K562 (cell line): ENCODE measurements at regions not wholly inside any gene's neighbourhood (a gene's known extent, or its start where the extent isn't known, plus 50 kb on each side); places are given as distances from the start of the nearest gene placed in this dataset.

ENCODE experiments used
- ATAC-seq: fragments of 200-7000 bp; cut with Tn5 transposase; 3 replicates; pipeline ENCODE4 v1.9.1; 2020; ENCODE audit warnings: moderate library complexity
- BruUV-seq: library from RNA; stranded (reverse); fragments of 400-500 nt; replicated peaks from 2 replicates; lab custom pipeline; 2021; lab: Mats Ljungman, UMichigan
- CTCF ChIA-PET: fragments of 300-600 bp; formaldehyde crosslinking; extraction: SDS; loops from one replicate; lab custom pipeline; 2021; ENCODE audit warnings: low intra/inter-chr PET ratio; lab: Yijun Ruan, JAX
- POLR2A ChIA-PET: fragments of 300-600, 350-650 bp; sonication (Branson Sonifier 250); formaldehyde crosslinking; extraction: SDS; loops from one replicate; lab custom pipeline; 2021; ENCODE audit warnings: antibody characterized with exemption, inconsistent platforms; lab: Yijun Ruan, JAX
- DNase-seq, 4 experiments: peaks; one replicate each; pipeline versions ENCODE4 v3.0.0 to v3.0.0-alpha.2; 2011 to 2018; ENCODE audit warnings: low spot score in 3 of 4, mixed read lengths in 3 of 4; ENCODE audit errors: extremely low read depth in 1 of 4
- FAIRE-seq: peaks from 2 replicates; lab custom pipeline; 2011; peaks lifted over from hg19 to GRCh38; lab: Jason Lieb, UNC
- H2AFZ ChIP-seq: 2 replicates; pipeline ENCODE4 v1.6.0; 2011; ENCODE audit warnings: low read depth, low read length, control low read depth, inconsistent platforms
- H3K27ac ChIP-seq: fragments of 200-600 bp; 3 replicates; pipeline ENCODE4 v1.8.0; 2011; ENCODE audit warnings: low read depth, mild to moderate bottlenecking, control low read depth, inconsistent platforms, low read length, moderate library complexity, mixed read lengths; ENCODE audit errors: extremely low read depth
- H3K27me3 ChIP-seq, 2 experiments: fragments of 300-600 bp in 1 of 2; 2 replicates in 1 of 2; 3 replicates in 1 of 2; pipeline versions ENCODE4 v1.6.0 to v1.8.0; 2011; ENCODE audit warnings: inconsistent platforms in 2 of 2, low read length in 2 of 2, mild to moderate bottlenecking in 1 of 2, mixed read lengths in 1 of 2, moderate library complexity in 1 of 2; ENCODE audit not compliant: control insufficient read depth in 2 of 2, insufficient read depth in 2 of 2
- H3K36me3 ChIP-seq: fragments of 300-600 bp; 3 replicates; pipeline ENCODE4 v1.8.0; 2011; ENCODE audit warnings: mild to moderate bottlenecking, low read length, inconsistent platforms; ENCODE audit not compliant: control insufficient read depth, insufficient read depth
- H3K4me1 ChIP-seq, 2 experiments: fragments of 200-600 bp in 1 of 2; replicated peaks in 1 of 2; 2 replicates in 1 of 2; 3 replicates in 1 of 2; pipeline versions ENCODE4 v1.5.1 to v1.8.0; 2011; ENCODE audit warnings: inconsistent platforms in 2 of 2, low read length in 2 of 2, mild to moderate bottlenecking in 1 of 2, mixed read lengths in 1 of 2, moderate library complexity in 1 of 2; ENCODE audit not compliant: control insufficient read depth in 2 of 2, insufficient read depth in 2 of 2
- H3K4me2 ChIP-seq: 2 replicates; pipeline ENCODE4 v1.6.1; 2011; ENCODE audit warnings: low read length, control low read depth, inconsistent platforms, mixed read lengths; ENCODE audit not compliant: insufficient read depth
- H3K4me3 ChIP-seq: fragments of 200-600 bp; sonication (generic), shearing (Covaris generic); 2 replicates; pipeline ENCODE4 v1.5.1; 2016; ENCODE audit warnings: control low read depth, inconsistent platforms
- H3K79me2 ChIP-seq: fragments of 200-600 bp; 3 replicates; pipeline ENCODE4 v1.8.0; 2011; ENCODE audit warnings: low read length, inconsistent platforms; ENCODE audit not compliant: control insufficient read depth, insufficient read depth
- H3K9ac ChIP-seq, 2 experiments: 2 replicates each; pipeline versions ENCODE4 v1.6.0 to v1.6.1; 2011; ENCODE audit warnings: low read depth in 2 of 2, low read length in 2 of 2, control low read depth in 1 of 2, inconsistent platforms in 1 of 2, mild to moderate bottlenecking in 1 of 2, mixed read lengths in 1 of 2; ENCODE audit not compliant: insufficient read depth in 1 of 2
- H3K9me1 ChIP-seq: one replicate; pipeline ENCODE4 v1.6.0; 2011; ENCODE audit warnings: inconsistent platforms, mild to moderate bottlenecking, low read length, moderate library complexity; ENCODE audit not compliant: control insufficient read depth, insufficient read depth
- H3K9me3 ChIP-seq: replicated peaks from 2 replicates; pipeline ENCODE4 v1.5.1; 2011; ENCODE audit warnings: low read depth, low read length, inconsistent platforms; ENCODE audit not compliant: control insufficient read depth, insufficient read depth
- H4K20me1 ChIP-seq: replicated peaks from 2 replicates; pipeline ENCODE4 v1.6.1; 2011; ENCODE audit warnings: low read length, inconsistent platforms, mixed read lengths; ENCODE audit not compliant: control insufficient read depth, insufficient read depth
- ETS2 ChIP-seq: IDR thresholded peaks from 2 replicates; pipeline ENCODE4 v1.6.1; 2016; ENCODE audit warnings: borderline replicate concordance, missing genetic modification characterization, mild to moderate bottlenecking, moderate library complexity, missing compliant biosample characterization; ENCODE audit not compliant: poor library complexity, severe bottlenecking
- GTF2E2 ChIP-seq: fragments of 200-800 bp; sonication (Bioruptor generic); IDR thresholded peaks from 2 replicates; pipeline ENCODE4 v1.6.1; 2016; ENCODE audit warnings: missing genetic modification characterization, missing compliant biosample characterization
- HDAC2 ChIP-seq: fragments of 450-650 bp; IDR thresholded peaks from 2 replicates; pipeline ENCODE4 v1.6.1; 2016; ENCODE audit warnings: mild to moderate bottlenecking
- TRIM25 ChIP-seq: fragments of 450-650 bp; IDR thresholded peaks from 2 replicates; pipeline ENCODE4 v1.7.0; 2016; ENCODE audit warnings: borderline replicate concordance
- USF1 ChIP-seq: sonication (generic); formaldehyde crosslinking; IDR thresholded peaks from 2 replicates; pipeline ENCODE4 v1.9.0; 2022; ENCODE audit warnings: mild to moderate bottlenecking, missing genetic modification reagents
- WGBS: fragments of 100-300 bp; shearing (Covaris generic); methylation state at CpG from one replicate; pipeline ENCODE4 v1.1.6; 2016; ENCODE audit warnings: low coverage, mixed read lengths; ENCODE audit not compliant: insufficient coverage; ENCODE audit errors: missing lambda C conversion rate; 5-methylcytosine and 5-hydroxymethylcytosine counted together
- in situ Hi-C: fragments of 300-500 bp; cut with MboI; formaldehyde crosslinking; loops from 4 replicates; pipeline ENCODE4 v1.15.0; 2018; ENCODE audit warnings: inconsistent platforms, mixed read lengths
- intact Hi-C: fragments of 100-400 bp; cut with micrococcal nuclease; formaldehyde crosslinking; loops from 2 replicates; pipeline ENCODE4 v1.14.2; 2022

- H3K9me1 ChIP-seq, result no peaks in the 10 kb centered on the region
- no peak overlapping the region for H3K4me2 ChIP-seq
- H4K20me1 ChIP-seq, result no peaks in the 10 kb centered on the region
- H3K9ac ChIP-seq, result no peak overlapping the region
- no peak for FAIRE-seq
- no peak overlapping the region for H3K27ac ChIP-seq
- ATAC-seq, result no peak
- no peaks in the 10 kb centered on the region for H3K4me1 ChIP-seq
- H3K36me3 ChIP-seq, result no peaks in the 10 kb centered on the region
- H3K27me3 ChIP-seq, result no peaks in the 10 kb centered on the region
- no peak overlapping the region for H2AFZ ChIP-seq
- DNase-seq, result no peak
- in situ Hi-C loops, result no loop called here
- H3K79me2 ChIP-seq, result no peaks in the 10 kb centered on the region
- CTCF ChIA-PET, result no interaction called here
- H3K4me3 ChIP-seq, result no peak overlapping the region
- H3K9me3 ChIP-seq, result no peaks in the 10 kb centered on the region
- BruUV-seq, result no TSS peak
- no peak for TF ChIP-seq TRIM25
- no peak for TF ChIP-seq GTF2E2
- TF ChIP-seq ETS2 (tag), result no peak
- no peak for TF ChIP-seq USF1
- TF ChIP-seq HDAC2, result no peak
- TF ChIP-seq, all 486 proteins: peak for 0
- POLR2A ChIA-PET, result no interaction called here
- intact Hi-C loops, result no loop called here
- 0% methylated on average over 1 of the region's 1 CpG for WGBS
These were observed 635.7 kb upstream of the NRXN1 start for GRCh38 chr2:51667679-51668078.
